DMS153 treated with DMSO at 0.1 percent for 48 hours (cell line): ENCODE measurements at regions not wholly inside any gene's neighbourhood (a gene's known extent, or its start where the extent isn't known, plus 50 kb on each side); places are given as distances from the start of the nearest gene placed in this dataset.

Experiments used
- DNase-seq: peaks from one replicate; lab custom pipeline; 2025; ENCODE audit not compliant: unreplicated experiment; lab: John Stamatoyannopoulos, UW

- DNase-seq, result no peak
Observed at GRCh38 chr9:81841333-81841732, 86.9 kb upstream of the SPATA31D4 start.

GRCh38 chr9:81844131-81844567 lies 84.1 kb upstream of the SPATA31D4 start:
- no peak for DNase-seq

GRCh38 chr9:81847181-81847915 lies 80.9 kb upstream of the SPATA31D4 start:
- no peak for DNase-seq

- peak; percentile 35 for DNase-seq
Observed at GRCh38 chr9:81848472-81848871, 79.8 kb upstream of the SPATA31D4 start.

- DNase-seq, result no peak
Observed at GRCh38 chr9:81849631-81850259, 78.5 kb upstream of the SPATA31D4 start.

GRCh38 chr9:81850724-81851123 lies 77.5 kb upstream of the SPATA31D4 start:
- peak; percentile 39 for DNase-seq

GRCh38 chr9:81851340-81851739 lies 76.9 kb upstream of the SPATA31D4 start:
- DNase-seq, result peak; percentile 39

GRCh38 chr9:81852820-81853219 lies 75.4 kb upstream of the SPATA31D4 start:
- no peak for DNase-seq

GRCh38 chr9:81855538-81855937 lies 72.7 kb upstream of the SPATA31D4 start:
- DNase-seq, result no peak

GRCh38 chr9:81858657-81859430 lies 69.4 kb upstream of the SPATA31D4 start:
- DNase-seq, result no peak

- DNase-seq, result no peak
Observed at GRCh38 chr9:81860581-81860980, 67.6 kb upstream of the SPATA31D4 start.

GRCh38 chr9:81861644-81862043 lies 66.6 kb upstream of the SPATA31D4 start:
- DNase-seq, result no peak

- no peak for DNase-seq
Observed at GRCh38 chr9:81868145-81868544, 60.1 kb upstream of the SPATA31D4 start.

GRCh38 chr9:81871695-81872094 lies 56.5 kb upstream of the SPATA31D4 start:
- no peak for DNase-seq

- DNase-seq, result no peak
Observed at GRCh38 chr9:81874250-81874649, 54.0 kb upstream of the SPATA31D4 start.

GRCh38 chr9:81874931-81875330 lies 53.3 kb upstream of the SPATA31D4 start:
- DNase-seq, result no peak

GRCh38 chr9:81877047-81877446 lies 51.2 kb upstream of the SPATA31D4 start:
- DNase-seq, result no peak
